ENCODE measurements at regions not wholly inside any gene's neighbourhood (a gene's known extent, or its start where the extent isn't known, plus 50 kb on each side); places are given as distances from the start of the nearest gene placed in this dataset.

GRCh38 chr2:5111581-5111980 lies 580.6 kb upstream of the SOX11 start:
- Histone ChIP-seq H2AFZ (no peak overlapping the region), H3K27ac (no peak overlapping the region), H3K4me1 (replicated peaks; ENCODE audit: insufficient read depth) (no peaks in the 10 kb centered on the region), H3K9me2 (ENCODE audit: insufficient read depth) (no peaks in the 10 kb centered on the region), H3K4me3 (no peak overlapping the region), H3K36me3 (ENCODE audit: low read depth) (no peaks in the 10 kb centered on the region), H3K9me3 (ENCODE audit: insufficient read depth, low read depth) (no peaks in the 10 kb centered on the region), H3K79me2 (ENCODE audit: low read depth) (no peaks in the 10 kb centered on the region), H3K27me3 (ENCODE audit: insufficient read depth, low read depth) (no peaks in the 10 kb centered on the region), H3K4me2 (no peak overlapping the region), H4K20me1 (ENCODE audit: insufficient read depth) (no peaks in the 10 kb centered on the region), H3F3A (ENCODE audit: insufficient read depth, low read depth) (no peaks in the 10 kb centered on the region)
- no TSS peak for BruUV-seq (replicated peaks)
- no peak for DNase-seq
- TF ChIP-seq CTCF (conservative IDR thresholded peaks at IDR 0.05) = no peak
- no peak for TF ChIP-seq EZH2 (IDR thresholded peaks at IDR 0.05; ENCODE audit: low read depth)
- intact Hi-C loops (cut with micrococcal nuclease; ENCODE audit: unreplicated experiment) = no loop called here
- ChIA-PET CTCF (no interaction called here), POLR2A (ENCODE audit: unreplicated experiment) (no interaction called here)

GRCh38 chr2:5119046-5119445 lies 573.1 kb upstream of the SOX11 start:
- Histone ChIP-seq H3K79me2 (ENCODE audit: low read depth) (no peaks in the 10 kb centered on the region), H3K4me2 (no peak overlapping the region), H3K27me3 (ENCODE audit: insufficient read depth, low read depth) (0 out of 2 replicates have a peak, but pooled peaks cover 6% of the 10 kb centered on the region), H3K9me3 (ENCODE audit: insufficient read depth, low read depth) (no peaks in the 10 kb centered on the region), H3K27ac (no peak overlapping the region), H3K36me3 (ENCODE audit: low read depth) (no peaks in the 10 kb centered on the region), H3F3A (ENCODE audit: insufficient read depth, low read depth) (no peaks in the 10 kb centered on the region; the same call in 1 of the 2 replicates), H2AFZ (no peak overlapping the region), H3K4me3 (no peak overlapping the region), H3K9me2 (ENCODE audit: insufficient read depth) (no peaks in the 10 kb centered on the region), H3K4me1 (replicated peaks; ENCODE audit: insufficient read depth) (no peaks in the 10 kb centered on the region), H4K20me1 (ENCODE audit: insufficient read depth) (no peaks in the 10 kb centered on the region)
- CTCF ChIA-PET = no interaction called here
- intact Hi-C loops (cut with micrococcal nuclease; ENCODE audit: unreplicated experiment) = no loop called here
- TF ChIP-seq CTCF (conservative IDR thresholded peaks at IDR 0.05) (no peak), EZH2 (IDR thresholded peaks at IDR 0.05; ENCODE audit: low read depth) (no peak)
- no peak for DNase-seq
- POLR2A ChIA-PET (ENCODE audit: unreplicated experiment) = no interaction called here
- no TSS peak for BruUV-seq (replicated peaks)

- BruUV-seq (replicated peaks) = no TSS peak
- no peaks in the 10 kb centered on the region for H3K36me3 ChIP-seq (ENCODE audit: low read depth)
- no peaks in the 10 kb centered on the region for H4K20me1 ChIP-seq (ENCODE audit: insufficient read depth)
- no peaks in the 10 kb centered on the region for H3K4me1 ChIP-seq (replicated peaks; ENCODE audit: insufficient read depth)
- H3K4me3 ChIP-seq = no peak overlapping the region
- no peak for DNase-seq
- H3K4me2 ChIP-seq = no peak overlapping the region
- no peak overlapping the region for H2AFZ ChIP-seq
- H3F3A ChIP-seq (ENCODE audit: insufficient read depth, low read depth) = no peaks in the 10 kb centered on the region; the same call in 1 of the 2 replicates
- ChIA-PET CTCF (no interaction called here), POLR2A (ENCODE audit: unreplicated experiment) (no interaction called here)
- TF ChIP-seq EZH2 (IDR thresholded peaks at IDR 0.05; ENCODE audit: low read depth) (no peak), CTCF (conservative IDR thresholded peaks at IDR 0.05) (no peak)
- no peaks in the 10 kb centered on the region for H3K9me3 ChIP-seq (ENCODE audit: insufficient read depth, low read depth)
- H3K79me2 ChIP-seq (ENCODE audit: low read depth) = no peaks in the 10 kb centered on the region
- H3K9me2 ChIP-seq (ENCODE audit: insufficient read depth) = no peaks in the 10 kb centered on the region
- no peak overlapping the region for H3K27ac ChIP-seq
- intact Hi-C loops (cut with micrococcal nuclease; ENCODE audit: unreplicated experiment) = no loop called here
- H3K27me3 ChIP-seq (ENCODE audit: insufficient read depth, low read depth) = 0 out of 2 replicates have a peak, but pooled peaks cover 6% of the 10 kb centered on the region
These were observed 571.1 kb upstream of the SOX11 start for GRCh38 chr2:5121121-5121520.
